Esophagus squamous epithelium (tissue), 5 donors: ENCODE measurements at regions not wholly inside any gene's neighbourhood (a gene's known extent, or its start where the extent isn't known, plus 50 kb on each side); places are given as distances from the start of the nearest gene placed in this dataset.

Experiments
- DNase-seq: peaks from one replicate; lab custom pipeline; 2025; lab: John Stamatoyannopoulos, UW
- H3K27ac ChIP-seq, 4 donors: fragments of 200-600 bp; sonication (generic); one replicate each; pipeline ENCODE4 v1.5.1; 2016 to 2019; ENCODE audit warnings: mild to moderate bottlenecking in 1 of 4
- H3K27me3 ChIP-seq, 4 donors: fragments of 200-600 bp; sonication (generic); 1 replicate in 3 of 4; 2 replicates in 1 of 4; pipeline versions ENCODE4 v1.5.1 to v1.6.0; 2017 to 2021; ENCODE audit warnings: antibody characterized with exemption in 1 of 4
- H3K36me3 ChIP-seq, 3 donors: fragments of 200-600 bp; sonication (generic); one replicate each; pipeline ENCODE4 v1.5.1; 2016 to 2019
- H3K4me1 ChIP-seq, 3 donors: fragments of 200-600 bp; sonication (generic); one replicate each; pipeline ENCODE4 v1.5.1; 2017 to 2019
- H3K4me3 ChIP-seq, 4 donors: fragments of 200-600 bp; sonication (generic); 1 replicate in 3 of 4; 2 replicates in 1 of 4; pipeline ENCODE4 v1.5.1; 2016 to 2019; ENCODE audit warnings: mild to moderate bottlenecking in 2 of 4, moderate library complexity in 1 of 4
- H3K9me3 ChIP-seq, 3 donors: fragments of 200-600 bp; sonication (generic); one replicate each; pipeline ENCODE4 v1.5.1; 2016 to 2019
- CTCF ChIP-seq, 6 experiments: fragments of 450-650 bp in 4 of 6; fragments of 200-600 bp in 2 of 6; sonication (generic) in 2 of 6; IDR thresholded peaks; one replicate each; pipeline ENCODE4 v1.5.1; 2016 to 2019; ENCODE audit warnings: antibody characterized with exemption in 6 of 6, mild to moderate bottlenecking in 4 of 6, moderate library complexity in 4 of 6
- POLR2A ChIP-seq, 4 donors: fragments of 450-650 bp; IDR thresholded peaks; one replicate each; pipeline ENCODE4 v1.6.1; 2017; ENCODE audit warnings: antibody characterized with exemption in 4 of 4, mild to moderate bottlenecking in 4 of 4, moderate library complexity in 3 of 4
- WGBS, 2 donors: methylation state at CpG; one replicate each; pipeline ENCODE4 v1.1.5; 2018; 5-methylcytosine and 5-hydroxymethylcytosine counted together
- intact Hi-C: fragments of 100-400 bp; cut with DNase I; formaldehyde crosslinking; loops from one replicate; pipeline ENCODE4 v1.15.0; 2022
- donor health status: DM: yes; HTN: yes; CAD: no.

GRCh38 chr1:195898373-195898772 lies 709.9 kb downstream of the KCNT2 start:
- WGBS, 2 donors = 66 to 87% methylated on average over 3 of the region's 3 CpGs
- Histone ChIP-seq H3K9me3 (no peaks in the 10 kb centered on the region), H3K4me3 (no peak overlapping the region), H3K27ac (no peak overlapping the region), H3K36me3 (no peaks in the 10 kb centered on the region), H3K27me3 (no peaks in the 10 kb centered on the region), H3K4me1 (no peaks in the 10 kb centered on the region)
- no peak for DNase-seq
- no peak for TF ChIP-seq POLR2A (IDR thresholded peaks at IDR 0.05)
- TF ChIP-seq CTCF (IDR thresholded peaks at IDR 0.05) = no peak
- intact Hi-C loops = no loop called here

- TF ChIP-seq POLR2A (IDR thresholded peaks at IDR 0.05) (no peak), CTCF (IDR thresholded peaks at IDR 0.05) (peak in 2 of 6 experiments; percentile 9 to 45)
- H3K27me3 ChIP-seq = no peaks in the 10 kb centered on the region
Measured at GRCh38 chr1:195897076-195897475, 711.2 kb downstream of the KCNT2 start.

GRCh38 chr1:195894411-195894810 lies 713.8 kb downstream of the KCNT2 start:
- no peak for TF ChIP-seq CTCF (IDR thresholded peaks at IDR 0.05)
- TF ChIP-seq POLR2A (IDR thresholded peaks at IDR 0.05) = no peak
- DNase-seq = no peak
- no peaks in the 10 kb centered on the region for H3K36me3 ChIP-seq
- WGBS, 2 donors = 30 to 36% methylated on average over 1 of the region's 1 CpG
- no peaks in the 10 kb centered on the region for H3K9me3 ChIP-seq
- H3K4me1 ChIP-seq = no peaks in the 10 kb centered on the region
- H3K4me3 ChIP-seq = no peak overlapping the region
- intact Hi-C loops = no loop called here
- H3K27ac ChIP-seq = no peak overlapping the region
- no peaks in the 10 kb centered on the region for H3K27me3 ChIP-seq

More at GRCh38 chr1:195897076-195897475, 711.2 kb downstream of the KCNT2 start:
- no peak overlapping the region for H3K27ac ChIP-seq
- WGBS, 2 donors = 74 to 78% methylated on average over 5 to 6 of the region's 6 CpGs
- no peaks in the 10 kb centered on the region for H3K36me3 ChIP-seq
- no peaks in the 10 kb centered on the region for H3K9me3 ChIP-seq
- intact Hi-C loops = no loop called here
- no peaks in the 10 kb centered on the region for H3K4me1 ChIP-seq
- H3K4me3 ChIP-seq = no peak overlapping the region
- no peak for DNase-seq

- WGBS, 2 donors = 38 to 62% methylated on average over 1 of the region's 1 CpG
- intact Hi-C loops = no loop called here
- TF ChIP-seq POLR2A (IDR thresholded peaks at IDR 0.05) (no peak), CTCF (IDR thresholded peaks at IDR 0.05) (peak in 1 of 6 experiments; percentile 28)
- Histone ChIP-seq H3K27ac (no peak overlapping the region), H3K9me3 (no peaks in the 10 kb centered on the region), H3K27me3 (no peaks in the 10 kb centered on the region), H3K36me3 (no peaks in the 10 kb centered on the region), H3K4me1 (no peaks in the 10 kb centered on the region), H3K4me3 (no peak overlapping the region)
- no peak for DNase-seq
Measured at GRCh38 chr1:195886000-195886399, 722.2 kb downstream of the KCNT2 start.

GRCh38 chr1:195878478-195878877 lies 729.8 kb downstream of the KCNT2 start:
- DNase-seq = no peak
- Histone ChIP-seq H3K27me3 (no peaks in the 10 kb centered on the region), H3K4me3 (no peak overlapping the region), H3K9me3 (no peaks in the 10 kb centered on the region), H3K4me1 (no peaks in the 10 kb centered on the region), H3K27ac (no peak overlapping the region), H3K36me3 (no peaks in the 10 kb centered on the region)
- no CpG with 5 or more reads among the region's 2 CpGs for WGBS, 2 donors
- intact Hi-C loops = no loop called here
- TF ChIP-seq POLR2A (IDR thresholded peaks at IDR 0.05) (no peak), CTCF (IDR thresholded peaks at IDR 0.05) (no peak)
